ENCODE measurements at regions not wholly inside any gene's neighbourhood (a gene's known extent, or its start where the extent isn't known, plus 50 kb on each side); places are given as distances from the start of the nearest gene placed in this dataset.

DNA sequence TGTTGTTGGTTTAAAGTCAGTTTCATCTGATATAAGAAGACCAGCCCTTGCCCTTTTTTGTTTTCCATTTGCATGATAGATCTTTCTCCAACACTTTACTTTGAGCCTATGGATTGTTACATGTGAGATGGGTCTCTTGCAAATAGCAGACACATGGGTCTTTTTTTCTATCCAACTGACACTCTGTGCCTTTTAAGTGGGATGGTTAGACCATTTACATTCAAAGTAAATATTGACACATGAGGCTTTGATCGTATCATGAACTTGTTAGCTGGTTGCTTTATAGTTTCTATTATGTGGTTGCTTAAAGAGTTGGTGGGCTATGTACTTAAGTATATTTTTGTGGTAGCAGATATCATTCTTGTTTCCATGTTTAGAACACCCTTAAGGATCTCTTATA lies 213.4 kb upstream of the G2E3 start:
- TF ChIP-seq, protein P1, sequence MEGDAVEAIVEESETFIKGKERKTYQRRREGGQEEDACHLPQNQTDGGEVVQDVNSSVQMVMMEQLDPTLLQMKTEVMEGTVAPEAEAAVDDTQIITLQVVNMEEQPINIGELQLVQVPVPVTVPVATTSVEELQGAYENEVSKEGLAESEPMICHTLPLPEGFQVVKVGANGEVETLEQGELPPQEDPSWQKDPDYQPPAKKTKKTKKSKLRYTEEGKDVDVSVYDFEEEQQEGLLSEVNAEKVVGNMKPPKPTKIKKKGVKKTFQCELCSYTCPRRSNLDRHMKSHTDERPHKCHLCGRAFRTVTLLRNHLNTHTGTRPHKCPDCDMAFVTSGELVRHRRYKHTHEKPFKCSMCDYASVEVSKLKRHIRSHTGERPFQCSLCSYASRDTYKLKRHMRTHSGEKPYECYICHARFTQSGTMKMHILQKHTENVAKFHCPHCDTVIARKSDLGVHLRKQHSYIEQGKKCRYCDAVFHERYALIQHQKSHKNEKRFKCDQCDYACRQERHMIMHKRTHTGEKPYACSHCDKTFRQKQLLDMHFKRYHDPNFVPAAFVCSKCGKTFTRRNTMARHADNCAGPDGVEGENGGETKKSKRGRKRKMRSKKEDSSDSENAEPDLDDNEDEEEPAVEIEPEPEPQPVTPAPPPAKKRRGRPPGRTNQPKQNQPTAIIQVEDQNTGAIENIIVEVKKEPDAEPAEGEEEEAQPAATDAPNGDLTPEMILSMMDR (IDR thresholded peaks at IDR 0.05): no peak
- TF ChIP-seq POLR2A (IDR thresholded peaks at IDR 0.05): no peak

All from lower leg skin (tissue), 3 donors.